GM12878 (cell line): ENCODE measurements at regions not wholly inside any gene's neighbourhood (a gene's known extent, or its start where the extent isn't known, plus 50 kb on each side); places are given as distances from the start of the nearest gene placed in this dataset.

Source experiments
- CBX5 ChIP-seq: sonication (generic); IDR thresholded peaks from 2 replicates; pipeline ENCODE4 v1.6.1; 2016; ENCODE audit warnings: low read depth, moderate library complexity, mild to moderate bottlenecking, inconsistent platforms
- CHD4 ChIP-seq: fragments of 200-600 bp; sonication (generic); IDR thresholded peaks from 2 replicates; pipeline ENCODE4 v1.6.1; 2016; ENCODE audit warnings: mild to moderate bottlenecking
- CTCF ChIP-seq, 3 experiments: IDR thresholded peaks in 2 of 3; conservative IDR thresholded peaks in 1 of 3; 2 replicates each; pipeline ENCODE4 v1.5.1; 2011; ENCODE audit warnings: low read depth in 3 of 3, low read length in 3 of 3, mild to moderate bottlenecking in 3 of 3, control low read depth in 2 of 3, moderate library complexity in 2 of 3, inconsistent platforms in 1 of 3, mixed read lengths in 1 of 3; ENCODE audit not compliant: control insufficient read depth in 2 of 3, insufficient read depth in 1 of 3; ENCODE audit errors: extremely low read depth in 1 of 3
- EP300 ChIP-seq, 2 experiments: fragments of 150-350 bp in 1 of 2; IDR thresholded peaks; 2 replicates each; pipeline ENCODE4 v1.6.1; 2011 to 2012; ENCODE audit warnings: low read depth in 2 of 2, low read length in 2 of 2, borderline replicate concordance in 1 of 2, improper control_type of control experiment in 1 of 2, inconsistent platforms in 1 of 2; ENCODE audit not compliant: control insufficient read depth in 1 of 2
- HCFC1 ChIP-seq: fragments of 150-350 bp; IDR thresholded peaks from 2 replicates; pipeline ENCODE4 v1.6.1; 2014; ENCODE audit warnings: low read length
- IRF5 ChIP-seq: fragments of 450-650 bp; IDR thresholded peaks from 2 replicates; pipeline ENCODE4 v1.6.1; 2017; ENCODE audit warnings: borderline replicate concordance
- MEF2A ChIP-seq: IDR thresholded peaks from 2 replicates; pipeline ENCODE4 v1.6.1; 2011; ENCODE audit warnings: low read depth, mild to moderate bottlenecking, low read length, moderate library complexity; ENCODE audit not compliant: insufficient read depth
- POLR2A ChIP-seq: IDR thresholded peaks from 2 replicates; pipeline ENCODE4 v1.6.1; 2011; ENCODE audit warnings: low read depth, mild to moderate bottlenecking, low read length
- REST ChIP-seq: IDR thresholded peaks from 2 replicates; pipeline ENCODE4 v1.6.1; 2012; ENCODE audit warnings: mild to moderate bottlenecking, low read depth, low read length
- SPI1 ChIP-seq: IDR thresholded peaks from 2 replicates; pipeline ENCODE4 v1.6.1; 2011; ENCODE audit warnings: low read depth, mild to moderate bottlenecking, low read length, moderate library complexity, borderline replicate concordance; ENCODE audit not compliant: insufficient read depth
- YY1 ChIP-seq: IDR thresholded peaks from 2 replicates; pipeline ENCODE4 v1.6.1; 2011; ENCODE audit warnings: low read depth, mild to moderate bottlenecking, low read length

GRCh38 chr5:4108690-4109089 lies 513.1 kb downstream of the IRX1 start:
- TF ChIP-seq CTCF (IDR thresholded peaks at IDR 0.05 in 2 of 3, conservative IDR thresholded peaks at IDR 0.05 in 1 of 3; ENCODE audit: control insufficient read depth in 2 of 3, extremely low read depth in 1 of 3, insufficient read depth in 1 of 3, low read depth in 3 of 3, low read length in 3 of 3) (no peak), YY1 (no peak), MEF2A (no peak), SPI1 (no peak), POLR2A (no peak), IRF5 (no peak), EP300 (IDR thresholded peaks at IDR 0.05; ENCODE audit: borderline replicate concordance in 1 of 2, control insufficient read depth in 1 of 2, low read depth in 2 of 2, low read length in 2 of 2) (no peak), CBX5 (no peak), REST (no peak), CHD4 (no peak), HCFC1 (no peak)
